K562 (cell line): ENCODE measurements at regions not wholly inside any gene's neighbourhood (a gene's known extent, or its start where the extent isn't known, plus 50 kb on each side); places are given as distances from the start of the nearest gene placed in this dataset.

ENCODE experiments used
- ATAC-seq: fragments of 200-7000 bp; cut with Tn5 transposase; 3 replicates; pipeline ENCODE4 v1.9.1; 2020; ENCODE audit warnings: moderate library complexity
- BruUV-seq: library from RNA; stranded (reverse); fragments of 400-500 nt; replicated peaks from 2 replicates; lab custom pipeline; 2021; lab: Mats Ljungman, UMichigan
- CTCF ChIA-PET: fragments of 300-600 bp; formaldehyde crosslinking; extraction: SDS; loops from one replicate; lab custom pipeline; 2021; ENCODE audit warnings: low intra/inter-chr PET ratio; lab: Yijun Ruan, JAX
- POLR2A ChIA-PET: fragments of 300-600, 350-650 bp; sonication (Branson Sonifier 250); formaldehyde crosslinking; extraction: SDS; loops from one replicate; lab custom pipeline; 2021; ENCODE audit warnings: antibody characterized with exemption, inconsistent platforms; lab: Yijun Ruan, JAX
- DNase-seq, 4 experiments: peaks; one replicate each; pipeline versions ENCODE4 v3.0.0 to v3.0.0-alpha.2; 2011 to 2018; ENCODE audit warnings: low spot score in 3 of 4, mixed read lengths in 3 of 4; ENCODE audit errors: extremely low read depth in 1 of 4
- FAIRE-seq: peaks from 2 replicates; lab custom pipeline; 2011; peaks lifted over from hg19 to GRCh38; lab: Jason Lieb, UNC
- H2AFZ ChIP-seq: 2 replicates; pipeline ENCODE4 v1.6.0; 2011; ENCODE audit warnings: low read depth, low read length, control low read depth, inconsistent platforms
- H3K27ac ChIP-seq: fragments of 200-600 bp; 3 replicates; pipeline ENCODE4 v1.8.0; 2011; ENCODE audit warnings: low read depth, mild to moderate bottlenecking, control low read depth, inconsistent platforms, low read length, moderate library complexity, mixed read lengths; ENCODE audit errors: extremely low read depth
- H3K27me3 ChIP-seq, 2 experiments: fragments of 300-600 bp in 1 of 2; 2 replicates in 1 of 2; 3 replicates in 1 of 2; pipeline versions ENCODE4 v1.6.0 to v1.8.0; 2011; ENCODE audit warnings: inconsistent platforms in 2 of 2, low read length in 2 of 2, mild to moderate bottlenecking in 1 of 2, mixed read lengths in 1 of 2, moderate library complexity in 1 of 2; ENCODE audit not compliant: control insufficient read depth in 2 of 2, insufficient read depth in 2 of 2
- H3K36me3 ChIP-seq: fragments of 300-600 bp; 3 replicates; pipeline ENCODE4 v1.8.0; 2011; ENCODE audit warnings: mild to moderate bottlenecking, low read length, inconsistent platforms; ENCODE audit not compliant: control insufficient read depth, insufficient read depth
- H3K4me1 ChIP-seq, 2 experiments: fragments of 200-600 bp in 1 of 2; replicated peaks in 1 of 2; 2 replicates in 1 of 2; 3 replicates in 1 of 2; pipeline versions ENCODE4 v1.5.1 to v1.8.0; 2011; ENCODE audit warnings: inconsistent platforms in 2 of 2, low read length in 2 of 2, mild to moderate bottlenecking in 1 of 2, mixed read lengths in 1 of 2, moderate library complexity in 1 of 2; ENCODE audit not compliant: control insufficient read depth in 2 of 2, insufficient read depth in 2 of 2
- H3K4me2 ChIP-seq: 2 replicates; pipeline ENCODE4 v1.6.1; 2011; ENCODE audit warnings: low read length, control low read depth, inconsistent platforms, mixed read lengths; ENCODE audit not compliant: insufficient read depth
- H3K4me3 ChIP-seq: fragments of 200-600 bp; sonication (generic), shearing (Covaris generic); 2 replicates; pipeline ENCODE4 v1.5.1; 2016; ENCODE audit warnings: control low read depth, inconsistent platforms
- H3K79me2 ChIP-seq: fragments of 200-600 bp; 3 replicates; pipeline ENCODE4 v1.8.0; 2011; ENCODE audit warnings: low read length, inconsistent platforms; ENCODE audit not compliant: control insufficient read depth, insufficient read depth
- H3K9ac ChIP-seq, 2 experiments: 2 replicates each; pipeline versions ENCODE4 v1.6.0 to v1.6.1; 2011; ENCODE audit warnings: low read depth in 2 of 2, low read length in 2 of 2, control low read depth in 1 of 2, inconsistent platforms in 1 of 2, mild to moderate bottlenecking in 1 of 2, mixed read lengths in 1 of 2; ENCODE audit not compliant: insufficient read depth in 1 of 2
- H3K9me1 ChIP-seq: one replicate; pipeline ENCODE4 v1.6.0; 2011; ENCODE audit warnings: inconsistent platforms, mild to moderate bottlenecking, low read length, moderate library complexity; ENCODE audit not compliant: control insufficient read depth, insufficient read depth
- H3K9me3 ChIP-seq: replicated peaks from 2 replicates; pipeline ENCODE4 v1.5.1; 2011; ENCODE audit warnings: low read depth, low read length, inconsistent platforms; ENCODE audit not compliant: control insufficient read depth, insufficient read depth
- H4K20me1 ChIP-seq: replicated peaks from 2 replicates; pipeline ENCODE4 v1.6.1; 2011; ENCODE audit warnings: low read length, inconsistent platforms, mixed read lengths; ENCODE audit not compliant: control insufficient read depth, insufficient read depth
- BACH1 ChIP-seq: fragments of 200-800 bp; sonication (Bioruptor generic); IDR thresholded peaks from 2 replicates; pipeline ENCODE4 v1.6.1; 2016; ENCODE audit warnings: missing genetic modification characterization, missing compliant biosample characterization
- POLR3G ChIP-seq: IDR thresholded peaks from 2 replicates; pipeline ENCODE4 v1.6.1; 2011; ENCODE audit not compliant: insufficient read length, insufficient replicate concordance; ENCODE audit errors: extremely low read depth
- RBM15 ChIP-seq: fragments of 200-400 bp; formaldehyde crosslinking; IDR thresholded peaks from 2 replicates; pipeline ENCODE4 v1.6.1; 2018; ENCODE audit warnings: mild to moderate bottlenecking, low read length, moderate library complexity; ENCODE audit not compliant: insufficient read depth
- WGBS: fragments of 100-300 bp; shearing (Covaris generic); methylation state at CpG from one replicate; pipeline ENCODE4 v1.1.6; 2016; ENCODE audit warnings: low coverage, mixed read lengths; ENCODE audit not compliant: insufficient coverage; ENCODE audit errors: missing lambda C conversion rate; 5-methylcytosine and 5-hydroxymethylcytosine counted together
- in situ Hi-C: fragments of 300-500 bp; cut with MboI; formaldehyde crosslinking; loops from 4 replicates; pipeline ENCODE4 v1.15.0; 2018; ENCODE audit warnings: inconsistent platforms, mixed read lengths
- intact Hi-C: fragments of 100-400 bp; cut with micrococcal nuclease; formaldehyde crosslinking; loops from 2 replicates; pipeline ENCODE4 v1.14.2; 2022
- TF ChIP-seq, protein P1 (sequence below): sonication (generic); formaldehyde crosslinking; IDR thresholded peaks from 2 replicates; pipeline ENCODE4 v1.8.1; 2022; ENCODE audit warnings: missing genetic modification reagents
- TF ChIP-seq, protein P2 (sequence below): sonication (generic); formaldehyde crosslinking; IDR thresholded peaks from 2 replicates; pipeline ENCODE4 v1.8.0; 2022; ENCODE audit warnings: missing genetic modification reagents, mild to moderate bottlenecking, borderline replicate concordance
- TF ChIP-seq, protein P3 (sequence below): sonication (generic); formaldehyde crosslinking; IDR thresholded peaks from 2 replicates; pipeline ENCODE4 v1.8.1; 2023; ENCODE audit warnings: missing genetic modification reagents, mild to moderate bottlenecking, borderline replicate concordance

DNA sequence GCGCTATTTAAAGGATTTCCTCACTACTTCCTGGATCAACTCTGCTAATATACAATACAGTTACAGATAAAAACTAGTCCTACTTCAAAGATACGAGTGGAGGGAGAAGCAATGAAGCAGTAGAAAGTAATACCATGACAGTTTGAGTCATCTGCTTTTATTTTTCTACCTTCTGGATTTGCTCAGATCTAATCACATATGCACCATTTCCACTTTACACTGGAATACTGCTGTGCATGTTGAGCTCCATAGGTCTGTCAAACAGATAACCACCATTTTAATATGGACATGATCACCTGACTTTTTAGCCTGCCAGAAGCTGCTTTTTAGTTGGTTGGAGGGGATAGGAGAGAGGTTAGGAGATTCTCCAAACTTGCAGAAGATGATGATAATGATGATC lies 92.5 kb downstream of the MMUT start:
- intact Hi-C loops: no loop called here
- no peaks in the 10 kb centered on the region for H3K36me3 ChIP-seq
- 3% methylated on average over 2 of the region's 2 CpGs for WGBS
- FAIRE-seq: no peak
- ATAC-seq: no peak
- H4K20me1 ChIP-seq: no peaks in the 10 kb centered on the region
- TF ChIP-seq POLR3G (no peak), RBM15 (no peak), BACH1 (no peak)
- TF ChIP-seq, protein P1, sequence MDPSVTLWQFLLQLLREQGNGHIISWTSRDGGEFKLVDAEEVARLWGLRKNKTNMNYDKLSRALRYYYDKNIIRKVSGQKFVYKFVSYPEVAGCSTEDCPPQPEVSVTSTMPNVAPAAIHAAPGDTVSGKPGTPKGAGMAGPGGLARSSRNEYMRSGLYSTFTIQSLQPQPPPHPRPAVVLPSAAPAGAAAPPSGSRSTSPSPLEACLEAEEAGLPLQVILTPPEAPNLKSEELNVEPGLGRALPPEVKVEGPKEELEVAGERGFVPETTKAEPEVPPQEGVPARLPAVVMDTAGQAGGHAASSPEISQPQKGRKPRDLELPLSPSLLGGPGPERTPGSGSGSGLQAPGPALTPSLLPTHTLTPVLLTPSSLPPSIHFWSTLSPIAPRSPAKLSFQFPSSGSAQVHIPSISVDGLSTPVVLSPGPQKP (CRISPR knock-in tag): no peak
- TF ChIP-seq, protein P2, sequence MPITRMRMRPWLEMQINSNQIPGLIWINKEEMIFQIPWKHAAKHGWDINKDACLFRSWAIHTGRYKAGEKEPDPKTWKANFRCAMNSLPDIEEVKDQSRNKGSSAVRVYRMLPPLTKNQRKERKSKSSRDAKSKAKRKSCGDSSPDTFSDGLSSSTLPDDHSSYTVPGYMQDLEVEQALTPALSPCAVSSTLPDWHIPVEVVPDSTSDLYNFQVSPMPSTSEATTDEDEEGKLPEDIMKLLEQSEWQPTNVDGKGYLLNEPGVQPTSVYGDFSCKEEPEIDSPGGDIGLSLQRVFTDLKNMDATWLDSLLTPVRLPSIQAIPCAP (CRISPR knock-in tag): no peak
- TF ChIP-seq, protein P3, sequence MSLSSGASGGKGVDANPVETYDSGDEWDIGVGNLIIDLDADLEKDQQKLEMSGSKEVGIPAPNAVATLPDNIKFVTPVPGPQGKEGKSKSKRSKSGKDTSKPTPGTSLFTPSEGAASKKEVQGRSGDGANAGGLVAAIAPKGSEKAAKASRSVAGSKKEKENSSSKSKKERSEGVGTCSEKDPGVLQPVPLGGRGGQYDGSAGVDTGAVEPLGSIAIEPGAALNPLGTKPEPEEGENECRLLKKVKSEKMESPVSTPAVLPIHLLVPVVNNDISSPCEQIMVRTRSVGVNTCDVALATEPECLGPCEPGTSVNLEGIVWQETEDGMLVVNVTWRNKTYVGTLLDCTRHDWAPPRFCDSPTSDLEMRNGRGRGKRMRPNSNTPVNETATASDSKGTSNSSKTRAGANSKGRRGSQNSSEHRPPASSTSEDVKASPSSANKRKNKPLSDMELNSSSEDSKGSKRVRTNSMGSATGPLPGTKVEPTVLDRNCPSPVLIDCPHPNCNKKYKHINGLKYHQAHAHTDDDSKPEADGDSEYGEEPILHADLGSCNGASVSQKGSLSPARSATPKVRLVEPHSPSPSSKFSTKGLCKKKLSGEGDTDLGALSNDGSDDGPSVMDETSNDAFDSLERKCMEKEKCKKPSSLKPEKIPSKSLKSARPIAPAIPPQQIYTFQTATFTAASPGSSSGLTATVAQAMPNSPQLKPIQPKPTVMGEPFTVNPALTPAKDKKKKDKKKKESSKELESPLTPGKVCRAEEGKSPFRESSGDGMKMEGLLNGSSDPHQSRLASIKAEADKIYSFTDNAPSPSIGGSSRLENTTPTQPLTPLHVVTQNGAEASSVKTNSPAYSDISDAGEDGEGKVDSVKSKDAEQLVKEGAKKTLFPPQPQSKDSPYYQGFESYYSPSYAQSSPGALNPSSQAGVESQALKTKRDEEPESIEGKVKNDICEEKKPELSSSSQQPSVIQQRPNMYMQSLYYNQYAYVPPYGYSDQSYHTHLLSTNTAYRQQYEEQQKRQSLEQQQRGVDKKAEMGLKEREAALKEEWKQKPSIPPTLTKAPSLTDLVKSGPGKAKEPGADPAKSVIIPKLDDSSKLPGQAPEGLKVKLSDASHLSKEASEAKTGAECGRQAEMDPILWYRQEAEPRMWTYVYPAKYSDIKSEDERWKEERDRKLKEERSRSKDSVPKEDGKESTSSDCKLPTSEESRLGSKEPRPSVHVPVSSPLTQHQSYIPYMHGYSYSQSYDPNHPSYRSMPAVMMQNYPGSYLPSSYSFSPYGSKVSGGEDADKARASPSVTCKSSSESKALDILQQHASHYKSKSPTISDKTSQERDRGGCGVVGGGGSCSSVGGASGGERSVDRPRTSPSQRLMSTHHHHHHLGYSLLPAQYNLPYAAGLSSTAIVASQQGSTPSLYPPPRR: no peak
- CTCF ChIA-PET: no interaction called here
- no peak overlapping the region for H2AFZ ChIP-seq
- H3K4me3 ChIP-seq: no peak overlapping the region
- POLR2A ChIA-PET: no interaction called here
- no peaks in the 10 kb centered on the region for H3K4me1 ChIP-seq
- H3K9ac ChIP-seq: no peak overlapping the region
- H3K27me3 ChIP-seq: no peaks in the 10 kb centered on the region
- no peak overlapping the region for H3K27ac ChIP-seq
- in situ Hi-C loops: no loop called here
- H3K9me1 ChIP-seq: no peaks in the 10 kb centered on the region
- BruUV-seq: no TSS peak
- H3K9me3 ChIP-seq: no peaks in the 10 kb centered on the region; the same call in 1 of the 2 replicates
- no peak overlapping the region for H3K4me2 ChIP-seq
- no peak for DNase-seq
- no peaks in the 10 kb centered on the region for H3K79me2 ChIP-seq
